ENCODE measurements at regions not wholly inside any gene's neighbourhood (a gene's known extent, or its start where the extent isn't known, plus 50 kb on each side); places are given as distances from the start of the nearest gene placed in this dataset.
"Not testable (repeated sequence)": the region's sequence is repeated elsewhere in the genome, so short reads cannot be mapped to it uniquely, and the experiment has no call there.

DNA sequence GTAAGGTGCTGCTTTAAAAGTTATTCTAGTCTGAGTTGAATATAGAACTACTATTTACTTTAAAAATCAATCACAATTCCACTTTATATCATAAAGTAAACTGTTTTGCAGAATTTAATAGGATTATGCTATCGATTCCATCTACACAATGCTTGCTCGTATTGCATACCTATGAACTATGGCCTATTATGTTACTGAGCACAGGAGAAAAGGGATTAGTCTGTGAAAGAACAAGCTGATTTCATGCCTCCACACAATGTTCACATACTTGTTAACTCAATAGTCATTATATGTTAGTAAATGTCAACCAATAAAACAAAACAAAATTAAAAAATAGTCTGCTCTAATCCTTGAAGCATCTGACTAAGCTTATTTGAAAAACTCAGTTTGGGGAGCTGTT is 223.6 kb downstream of the PCDH10 start:
- Mint-ChIP-seq H3K4me3 (no peak overlapping the region), H3K9me3 (no peaks in the 10 kb centered on the region), H3K4me1 (no peaks in the 10 kb centered on the region), H3K36me3 (ENCODE audit: low read depth) (no peaks in the 10 kb centered on the region), H3K27ac (no peak overlapping the region), H3K27me3 (no peaks in the 10 kb centered on the region)
- DNase-seq = no peak
- intact Hi-C loops (cut with micrococcal nuclease) = no loop called here

DNA sequence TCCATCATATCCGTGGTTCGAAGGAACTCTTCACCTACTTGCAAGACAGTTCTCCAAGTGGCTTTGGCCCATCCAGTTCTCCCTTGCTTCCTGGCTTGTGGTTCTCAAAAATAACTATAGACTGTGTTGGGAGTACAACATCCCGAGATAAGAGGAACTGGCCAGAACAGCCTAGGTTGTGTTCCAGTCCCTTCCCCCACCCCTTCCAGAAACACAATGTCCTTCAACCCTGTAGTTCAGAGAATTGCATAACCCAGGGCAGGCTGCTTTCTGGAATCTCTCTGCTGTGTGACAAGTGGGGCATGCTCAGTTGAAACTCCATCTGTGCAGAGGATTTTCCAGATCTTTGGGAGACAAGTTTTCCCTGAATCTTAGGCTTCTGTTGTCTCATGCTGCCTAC is 206.5 kb downstream of the PCDH10 start:
- intact Hi-C loops (cut with micrococcal nuclease) = no loop called here
- no peak for DNase-seq
- no peaks in the 10 kb centered on the region for H3K27me3 Mint-ChIP-seq
- H3K9me3 Mint-ChIP-seq = no peaks in the 10 kb centered on the region
- H3K4me3 Mint-ChIP-seq = no peak overlapping the region
- no peaks in the 10 kb centered on the region for H3K4me1 Mint-ChIP-seq
- H3K36me3 Mint-ChIP-seq (ENCODE audit: low read depth) = no peaks in the 10 kb centered on the region
- H3K27ac Mint-ChIP-seq = no peak overlapping the region

DNA sequence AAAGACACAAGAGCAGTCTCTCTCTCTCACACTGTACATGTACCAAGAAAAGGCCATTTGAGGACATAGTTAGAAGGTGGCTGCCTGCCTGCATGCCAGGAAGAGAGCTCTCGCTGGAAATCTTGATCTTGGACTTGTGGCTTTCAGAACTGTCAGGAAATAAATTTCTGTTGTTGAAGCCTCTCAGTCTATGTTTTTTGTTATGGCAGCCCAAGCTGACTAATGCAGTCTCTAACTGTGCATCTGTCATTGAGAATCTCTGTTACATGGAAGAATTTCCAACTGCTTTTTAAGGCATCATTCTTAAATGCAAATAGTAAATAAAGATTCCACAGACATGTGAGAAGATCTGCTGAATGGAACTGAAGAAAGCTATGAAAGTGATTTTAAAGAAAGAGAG is 198.3 kb downstream of the PCDH10 start:
- Mint-ChIP-seq H3K9me3 (peaks cover 5% of the 10 kb centered on the region), H3K36me3 (ENCODE audit: low read depth) (no peaks in the 10 kb centered on the region), H3K4me1 (no peaks in the 10 kb centered on the region), H3K27me3 (no peaks in the 10 kb centered on the region), H3K27ac (no peak overlapping the region), H3K4me3 (no peak overlapping the region)
- intact Hi-C loops (cut with micrococcal nuclease) = no loop called here
- no peak for DNase-seq

DNA sequence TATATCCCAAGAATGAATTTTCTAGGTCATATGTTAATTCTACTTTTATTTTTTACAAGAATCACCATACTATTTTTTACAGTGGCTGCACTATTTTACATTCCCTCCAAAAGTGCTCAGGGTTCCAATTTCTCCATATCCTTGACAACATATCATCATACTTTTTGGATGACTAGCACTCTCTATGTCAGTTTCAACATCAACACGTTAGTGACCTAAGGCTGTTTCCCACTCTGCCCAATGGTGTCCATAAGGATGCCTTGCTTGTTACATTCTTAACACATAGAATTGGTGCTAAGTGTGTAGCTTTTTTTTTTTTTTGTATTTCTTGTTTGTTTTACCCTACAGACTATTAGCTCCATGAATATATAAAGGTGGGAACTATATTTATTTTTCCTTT is 175.4 kb downstream of the PCDH10 start:
- Mint-ChIP-seq H3K27me3 (no peaks in the 10 kb centered on the region), H3K27ac (no peak overlapping the region), H3K9me3 (peaks cover 3% of the 10 kb centered on the region), H3K4me1 (no peaks in the 10 kb centered on the region), H3K4me3 (no peak overlapping the region), H3K36me3 (ENCODE audit: low read depth) (no peaks in the 10 kb centered on the region)
- intact Hi-C loops (cut with micrococcal nuclease) = no loop called here
- DNase-seq = no peak

DNA sequence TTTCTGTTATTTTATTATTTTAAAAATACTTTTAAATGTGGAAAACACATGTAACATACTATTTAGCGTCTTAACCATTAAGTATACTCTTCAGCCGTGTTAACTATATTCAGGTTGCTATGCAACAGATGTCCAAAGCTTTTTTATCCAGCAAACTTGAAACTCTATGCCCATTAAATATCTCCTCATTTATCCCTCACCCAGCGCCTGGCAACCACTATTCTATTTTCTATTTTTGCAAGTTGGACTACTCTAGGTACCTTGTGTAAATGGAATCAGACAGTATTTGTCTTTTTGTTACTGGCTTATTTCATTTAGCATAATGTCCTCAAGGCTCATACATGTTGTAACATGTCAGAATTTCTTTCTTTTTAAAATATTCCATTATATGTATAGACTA is 174.6 kb downstream of the PCDH10 start:
- intact Hi-C loops (cut with micrococcal nuclease) = no loop called here
- Mint-ChIP-seq H3K27me3 (no peaks in the 10 kb centered on the region), H3K36me3 (ENCODE audit: low read depth) (no peaks in the 10 kb centered on the region), H3K4me3 (no peak overlapping the region), H3K27ac (no peak overlapping the region), H3K4me1 (no peaks in the 10 kb centered on the region), H3K9me3 (no peaks in the 10 kb centered on the region)
- no peak for DNase-seq

DNA sequence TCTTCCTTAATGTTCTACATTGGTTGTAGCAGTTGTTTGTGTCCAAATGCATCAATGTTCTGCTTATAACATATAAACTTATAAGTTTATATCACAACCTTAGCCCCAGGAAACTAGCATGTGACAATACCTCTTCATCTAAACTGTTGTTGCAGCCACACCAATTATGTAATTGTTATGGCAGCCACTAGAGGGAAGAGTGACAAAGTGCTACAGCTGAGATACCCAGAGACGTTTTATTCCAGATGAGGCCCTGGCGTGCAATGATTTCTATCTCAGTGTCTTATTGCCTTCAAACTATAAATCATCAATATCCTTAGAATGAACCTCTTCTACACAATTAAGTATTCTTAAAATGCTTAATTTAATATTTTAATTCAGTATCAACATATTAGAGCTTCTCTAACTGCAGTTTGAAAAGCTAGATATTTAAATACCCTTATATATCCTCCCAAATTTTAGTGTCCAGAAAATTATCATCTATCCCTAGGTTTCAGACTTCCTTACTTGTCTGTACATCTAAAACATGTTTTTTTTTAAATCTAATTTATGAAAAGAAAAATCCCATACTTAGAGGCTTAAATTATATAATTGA is 171.6 kb downstream of the PCDH10 start:
- Mint-ChIP-seq H3K27ac (no peak overlapping the region), H3K36me3 (ENCODE audit: low read depth) (no peaks in the 10 kb centered on the region), H3K9me3 (no peaks in the 10 kb centered on the region), H3K4me1 (no peaks in the 10 kb centered on the region), H3K4me3 (no peak overlapping the region), H3K27me3 (no peaks in the 10 kb centered on the region)
- DNase-seq = no peak
- intact Hi-C loops (cut with micrococcal nuclease) = no loop called here

DNA sequence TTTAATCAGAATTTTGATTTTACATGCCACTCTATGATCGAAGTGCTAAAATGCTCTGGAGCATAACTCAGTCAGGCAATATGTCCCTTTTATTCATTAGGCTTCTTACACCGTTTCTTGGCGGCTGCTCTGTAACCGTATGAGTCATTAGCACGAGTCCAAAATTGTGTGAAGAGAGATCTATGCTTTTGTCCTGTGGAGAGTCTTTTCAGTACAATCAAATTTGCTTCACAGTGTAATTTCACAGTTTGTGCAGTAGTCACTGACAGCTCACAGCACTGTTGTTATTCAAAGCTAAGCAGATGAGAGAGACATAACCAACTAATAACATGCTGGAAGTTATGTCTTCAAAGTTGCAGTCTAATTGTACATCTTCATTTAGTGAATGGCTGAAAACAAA is 167.8 kb downstream of the PCDH10 start:
- Mint-ChIP-seq H3K4me3 (no peak overlapping the region), H3K36me3 (ENCODE audit: low read depth) (no peaks in the 10 kb centered on the region), H3K4me1 (no peaks in the 10 kb centered on the region), H3K27ac (no peak overlapping the region), H3K9me3 (no peaks in the 10 kb centered on the region), H3K27me3 (no peaks in the 10 kb centered on the region)
- no peak for DNase-seq
- intact Hi-C loops (cut with micrococcal nuclease) = no loop called here

DNA sequence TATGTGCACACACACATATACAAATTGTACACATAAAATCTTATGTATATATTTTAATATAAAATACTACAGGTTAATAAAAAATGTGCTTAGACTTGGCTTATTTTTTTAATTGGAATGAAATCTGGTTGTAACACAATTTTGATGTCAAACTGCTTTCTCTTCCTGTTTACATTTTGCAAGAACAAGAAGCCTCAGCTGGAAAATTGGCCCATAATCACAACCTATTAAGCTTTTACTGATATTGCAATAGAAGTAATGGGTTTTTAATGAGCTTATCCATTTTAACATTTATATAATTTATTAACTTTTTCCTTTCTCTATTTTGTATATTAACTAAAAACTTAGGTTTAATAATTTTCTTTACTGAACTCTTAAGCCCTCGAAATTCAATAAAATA is 165.9 kb downstream of the PCDH10 start:
- Mint-ChIP-seq H3K36me3 (ENCODE audit: low read depth) (no peaks in the 10 kb centered on the region), H3K4me3 (no peak overlapping the region), H3K27me3 (no peaks in the 10 kb centered on the region), H3K4me1 (no peaks in the 10 kb centered on the region), H3K27ac (no peak overlapping the region), H3K9me3 (no peaks in the 10 kb centered on the region)
- intact Hi-C loops (cut with micrococcal nuclease) = no loop called here
- DNase-seq = no peak

DNA sequence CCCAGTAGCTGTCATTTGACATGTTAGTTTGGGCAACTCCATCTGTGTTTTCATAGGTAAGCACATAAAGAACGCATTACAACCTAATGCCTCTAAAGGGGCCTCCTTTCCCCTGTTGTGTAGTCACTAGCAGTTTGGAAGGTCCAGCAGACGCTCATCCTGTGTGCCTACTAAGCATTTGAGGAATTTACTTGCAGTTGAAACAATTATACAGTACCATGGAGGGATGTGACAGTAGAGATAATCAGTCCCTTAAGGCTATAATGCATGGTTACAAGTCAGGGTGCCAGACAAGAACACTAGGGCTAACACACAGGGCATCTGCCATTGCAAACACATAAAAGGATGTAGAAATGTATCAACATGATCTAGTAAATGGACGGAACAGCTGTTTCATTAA is 138.3 kb downstream of the PCDH10 start:
- Mint-ChIP-seq H3K9me3 (no peaks in the 10 kb centered on the region), H3K27me3 (no peaks in the 10 kb centered on the region), H3K4me1 (no peaks in the 10 kb centered on the region), H3K36me3 (ENCODE audit: low read depth) (no peaks in the 10 kb centered on the region), H3K27ac (no peak overlapping the region), H3K4me3 (no peak overlapping the region)
- intact Hi-C loops (cut with micrococcal nuclease) = no loop called here
- no peak for DNase-seq

DNA sequence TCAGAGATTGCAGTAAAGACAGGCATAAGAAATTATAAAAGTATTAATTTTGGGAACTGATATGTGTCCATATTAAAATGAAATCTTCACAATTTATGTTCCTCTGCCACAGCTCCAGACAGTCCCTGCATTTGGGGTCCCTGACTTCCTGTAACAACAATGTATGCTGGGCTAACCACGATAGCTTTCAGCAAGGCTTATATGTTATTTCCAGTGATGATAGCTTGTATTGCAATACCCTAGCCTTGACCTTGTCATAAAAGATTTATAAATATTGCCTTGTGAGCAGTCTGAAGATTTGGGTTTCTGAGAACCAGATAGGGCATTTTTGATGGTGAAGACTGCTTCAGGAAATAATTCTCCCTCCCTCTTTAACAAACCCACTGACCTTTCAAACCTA is 129.5 kb downstream of the PCDH10 start:
- no peak for DNase-seq
- no peaks in the 10 kb centered on the region for H3K27me3 Mint-ChIP-seq
- no peaks in the 10 kb centered on the region for H3K36me3 Mint-ChIP-seq (ENCODE audit: low read depth)
- H3K4me1 Mint-ChIP-seq = no peaks in the 10 kb centered on the region
- H3K27ac Mint-ChIP-seq = no peak overlapping the region
- intact Hi-C loops (cut with micrococcal nuclease) = no loop called here
- H3K4me3 Mint-ChIP-seq = no peak overlapping the region
- no peaks in the 10 kb centered on the region for H3K9me3 Mint-ChIP-seq

DNA sequence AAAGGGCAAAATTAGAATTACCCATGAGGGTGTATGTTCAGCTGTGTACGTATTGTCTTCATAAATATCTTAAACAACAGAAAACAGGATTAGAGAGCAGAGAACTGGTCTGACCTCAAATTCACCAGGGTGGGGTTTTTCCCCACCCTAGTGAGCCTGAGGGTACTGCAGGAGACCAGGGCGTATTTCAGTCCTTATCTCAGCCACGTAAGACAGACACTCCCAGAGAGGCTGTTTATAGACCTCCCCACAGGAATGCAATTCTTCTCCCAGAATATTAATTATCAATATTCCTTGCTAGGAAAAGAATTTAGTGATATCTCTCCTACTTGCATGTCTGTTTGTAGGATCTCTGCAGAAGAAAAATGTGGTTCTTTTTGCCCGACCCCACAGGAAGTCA is 128.8 kb downstream of the PCDH10 start:
- H3K27me3 Mint-ChIP-seq; H3K4me3 Mint-ChIP-seq; intact Hi-C loops (cut with micrococcal nuclease); H3K27ac Mint-ChIP-seq; H3K4me1 Mint-ChIP-seq; DNase-seq; H3K36me3 Mint-ChIP-seq (ENCODE audit: low read depth); H3K9me3 Mint-ChIP-seq: not testable (repeated sequence)

DNA sequence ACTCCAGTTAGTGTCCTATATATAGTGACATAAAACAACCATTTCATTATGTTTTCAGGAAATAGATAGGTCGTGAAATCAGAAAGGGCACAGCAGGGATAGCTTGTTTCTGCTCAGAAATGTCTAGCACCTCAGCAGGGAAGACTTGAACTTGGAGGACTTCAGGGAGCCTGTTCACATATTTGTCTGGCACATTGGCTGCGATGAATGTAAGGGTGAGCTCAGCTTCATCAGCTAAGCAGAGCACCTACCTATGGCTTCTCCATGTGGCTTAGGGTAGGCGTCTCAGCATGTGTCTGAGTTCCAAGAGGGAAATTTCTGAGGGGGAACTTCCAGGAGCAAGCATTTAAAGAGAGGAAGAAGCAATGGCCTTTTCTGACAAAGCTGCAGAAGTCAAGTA is 126.2 kb downstream of the PCDH10 start:
- no peak for DNase-seq
- Mint-ChIP-seq H3K4me1 (no peaks in the 10 kb centered on the region), H3K27me3 (no peaks in the 10 kb centered on the region), H3K4me3 (no peak overlapping the region), H3K9me3 (no peaks in the 10 kb centered on the region), H3K27ac (no peak overlapping the region), H3K36me3 (ENCODE audit: low read depth) (no peaks in the 10 kb centered on the region)
- intact Hi-C loops (cut with micrococcal nuclease) = no loop called here

DNA sequence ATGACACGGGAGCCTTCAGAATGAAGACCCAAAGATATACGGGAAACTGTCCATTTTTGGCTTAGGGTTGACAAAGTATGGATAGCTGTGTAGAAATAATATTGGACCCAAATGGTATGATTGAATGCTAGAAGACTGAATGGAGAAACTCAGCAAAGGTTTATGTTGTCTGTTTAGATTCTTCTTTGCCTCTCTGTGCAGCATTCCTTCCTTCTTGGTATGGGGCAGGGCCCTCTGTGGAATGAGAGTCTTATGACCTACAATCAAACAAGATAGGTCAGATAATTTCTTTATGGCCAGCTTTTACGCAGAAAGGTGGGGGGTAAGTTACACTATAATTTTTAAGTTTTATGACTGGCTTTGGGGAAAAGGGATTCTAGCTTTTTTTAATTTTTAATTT is 124.3 kb downstream of the PCDH10 start:
- H3K4me3 Mint-ChIP-seq = no peak overlapping the region
- no peaks in the 10 kb centered on the region for H3K27me3 Mint-ChIP-seq
- H3K36me3 Mint-ChIP-seq (ENCODE audit: low read depth) = no peaks in the 10 kb centered on the region
- intact Hi-C loops (cut with micrococcal nuclease) = no loop called here
- no peaks in the 10 kb centered on the region for H3K9me3 Mint-ChIP-seq
- no peak overlapping the region for H3K27ac Mint-ChIP-seq
- H3K4me1 Mint-ChIP-seq = no peaks in the 10 kb centered on the region
- DNase-seq = no peak

DNA sequence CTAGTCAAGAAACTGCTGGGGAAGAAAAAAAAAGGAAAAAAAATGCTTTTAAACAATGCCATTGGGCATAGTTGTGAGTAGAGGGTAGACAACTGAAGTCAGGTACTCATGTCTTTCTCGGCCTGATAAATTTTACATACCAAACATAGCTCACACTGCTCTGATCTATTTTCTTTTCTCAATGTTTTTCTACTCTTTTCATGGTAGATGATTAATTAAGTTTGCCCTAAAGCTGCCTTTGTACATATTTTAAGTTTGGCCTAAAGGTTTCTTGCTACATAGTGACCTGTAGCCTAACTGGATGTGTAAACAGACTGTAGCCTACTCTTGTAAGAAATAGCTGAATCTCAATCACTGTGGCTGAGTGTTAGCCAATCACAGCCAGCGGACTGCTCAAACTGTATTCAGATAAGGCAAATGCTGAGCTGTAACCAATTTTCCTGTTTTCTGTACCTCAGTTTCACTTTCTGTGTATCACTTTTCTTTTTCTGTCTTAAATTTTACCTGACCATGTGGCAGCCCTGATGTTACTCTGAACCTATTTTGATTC is 121.0 kb downstream of the PCDH10 start:
- H3K4me3 Mint-ChIP-seq = no peak overlapping the region
- no peak for DNase-seq
- no peak overlapping the region for H3K27ac Mint-ChIP-seq
- no peaks in the 10 kb centered on the region for H3K9me3 Mint-ChIP-seq
- intact Hi-C loops (cut with micrococcal nuclease) = no loop called here
- no peaks in the 10 kb centered on the region for H3K36me3 Mint-ChIP-seq (ENCODE audit: low read depth)
- no peaks in the 10 kb centered on the region for H3K27me3 Mint-ChIP-seq
- no peaks in the 10 kb centered on the region for H3K4me1 Mint-ChIP-seq

DNA sequence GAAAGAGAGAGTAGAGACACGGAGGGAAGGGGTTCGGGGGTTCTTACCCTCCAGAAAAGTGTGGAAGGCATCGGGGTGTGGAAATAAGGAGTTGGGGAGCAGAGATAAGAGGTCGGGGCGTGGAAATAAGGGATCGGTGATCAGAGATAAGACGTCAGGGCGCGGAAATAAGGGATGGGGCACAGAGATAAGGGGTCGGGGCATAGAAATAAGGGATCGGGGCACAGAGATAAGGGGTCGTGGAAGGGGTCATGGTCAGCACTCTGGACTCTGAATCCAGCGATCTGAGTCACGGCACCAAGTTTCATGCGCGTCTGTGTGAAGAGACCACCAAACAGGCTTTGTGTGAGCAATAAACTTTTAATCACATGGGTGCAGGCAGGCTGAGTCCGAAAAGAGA is 119.1 kb downstream of the PCDH10 start:
- no peak overlapping the region for H3K27ac Mint-ChIP-seq
- no peaks in the 10 kb centered on the region for H3K27me3 Mint-ChIP-seq
- H3K9me3 Mint-ChIP-seq = no peaks in the 10 kb centered on the region
- H3K36me3 Mint-ChIP-seq (ENCODE audit: low read depth) = no peaks in the 10 kb centered on the region
- DNase-seq = no peak
- intact Hi-C loops (cut with micrococcal nuclease) = no loop called here
- H3K4me1 Mint-ChIP-seq = no peaks in the 10 kb centered on the region
- no peak overlapping the region for H3K4me3 Mint-ChIP-seq
